A549 (cell line): ENCODE measurements at regions not wholly inside any gene's neighbourhood (a gene's known extent, or its start where the extent isn't known, plus 50 kb on each side); places are given as distances from the start of the nearest gene placed in this dataset.

Experiments used
- ATAC-seq, 2 experiments: fragments of 200-7000 bp in 1 of 2; fragments of >200 bp in 1 of 2; cut with Nextera tagmentation in 1 of 2; cut with Tn5 transposase in 1 of 2; 3 replicates each; pipeline versions ENCODE4 v1.8.0 to v1.9.1; 2018 to 2020; ENCODE audit warnings: mild to moderate bottlenecking in 1 of 2, moderate library complexity in 1 of 2
- CTCF ChIA-PET: fragments of 300-600 bp; sonication (Branson Sonifier 250); formaldehyde crosslinking; extraction: SDS; loops from one replicate; lab custom pipeline; 2021; ENCODE audit warnings: antibody characterized with exemption, inconsistent platforms; lab: Yijun Ruan, JAX
- POLR2A ChIA-PET: fragments of 350-600 bp; formaldehyde crosslinking; extraction: SDS; loops from one replicate; lab custom pipeline; 2021; ENCODE audit warnings: antibody characterized with exemption, inconsistent platforms; lab: Yijun Ruan, JAX
- DNase-seq, 2 experiments: peaks; one replicate each; pipeline versions ENCODE4 v3.0.0 to v3.0.0-alpha.2; 2011 to 2016; ENCODE audit warnings: low read depth in 1 of 2, low spot score in 1 of 2
- FAIRE-seq: peaks from 2 replicates; lab custom pipeline; 2011; peaks lifted over from hg19 to GRCh38; lab: Jason Lieb, UNC
- H3K27ac ChIP-seq, 2 experiments: fragments of >200 bp; sonication (Bioruptor Twin); formaldehyde crosslinking; 3 replicates each; pipeline ENCODE4 v1.5.1; 2016 to 2017
- H3K4me1 ChIP-seq: fragments of >200 bp; sonication (Bioruptor Twin); formaldehyde crosslinking; 3 replicates; pipeline ENCODE4 v1.6.1; 2016
- H3K4me2 ChIP-seq: fragments of >200 bp; sonication (Bioruptor Twin); formaldehyde crosslinking; 3 replicates; pipeline ENCODE4 v1.6.1; 2016
- H3K4me3 ChIP-seq: fragments of >200 bp; sonication (Bioruptor Twin); formaldehyde crosslinking; 3 replicates; pipeline ENCODE4 v1.5.1; 2016
- H3K9me3 ChIP-seq: fragments of >200 bp; sonication (Bioruptor Twin); formaldehyde crosslinking; 3 replicates; pipeline ENCODE4 v1.6.1; 2016
- CEBPB ChIP-seq, 2 experiments: fragments of >200 bp in 1 of 2; sonication (Bioruptor Twin) in 1 of 2; formaldehyde crosslinking in 1 of 2; IDR thresholded peaks; 2 replicates each; pipeline ENCODE4 v1.6.1; 2012 to 2016
- EHMT2 ChIP-seq: fragments of 200-600 bp; sonication (generic); IDR thresholded peaks from 2 replicates; pipeline ENCODE4 v1.6.1; 2016; ENCODE audit warnings: antibody characterized with exemption, low read depth, mild to moderate bottlenecking, moderate library complexity
- EP300 ChIP-seq, 2 experiments: fragments of >200 bp; sonication (Bioruptor Twin); formaldehyde crosslinking; IDR thresholded peaks; 2 replicates in 1 of 2; 3 replicates in 1 of 2; pipeline ENCODE4 v1.6.1; 2016 to 2017
- ESRRA ChIP-seq: fragments of 150-350 bp; IDR thresholded peaks from 2 replicates; pipeline ENCODE4 v1.6.1; 2014; ENCODE audit warnings: mild to moderate bottlenecking, low read length, borderline replicate concordance
- FOSB ChIP-seq: fragments of 250-450 bp; sonication (Bioruptor Pico); IDR thresholded peaks from 2 replicates; pipeline ENCODE4 v1.5.0; 2020; ENCODE audit warnings: mild to moderate bottlenecking, moderate library complexity
- FOSL2 ChIP-seq, 2 experiments: fragments of 450-650 bp in 1 of 2; fragments of >200 bp in 1 of 2; sonication (Bioruptor Twin) in 1 of 2; formaldehyde crosslinking; IDR thresholded peaks; 2 replicates each; pipeline versions ENCODE4 v1.5.0 to v1.6.1; 2016 to 2020; ENCODE audit warnings: mild to moderate bottlenecking in 1 of 2, moderate library complexity in 1 of 2
- HDAC2 ChIP-seq: fragments of 200-600 bp; sonication (generic); IDR thresholded peaks from 2 replicates; pipeline ENCODE4 v1.6.1; 2016
- HEYL ChIP-seq: fragments of 250-450 bp; sonication (Bioruptor Pico); IDR thresholded peaks from 2 replicates; pipeline ENCODE4 v1.8.0; 2021; ENCODE audit warnings: mild to moderate bottlenecking, moderate library complexity
- KDM1A ChIP-seq: fragments of 200-600 bp; sonication (generic); IDR thresholded peaks from 2 replicates; pipeline ENCODE4 v1.6.1; 2016; ENCODE audit warnings: low read depth, mild to moderate bottlenecking
- MAZ ChIP-seq: fragments of 150-350 bp; IDR thresholded peaks from 2 replicates; pipeline ENCODE4 v1.6.1; 2014; ENCODE audit warnings: antibody characterized with exemption, low read depth, low read length, borderline replicate concordance
- NPAS2 ChIP-seq: fragments of 250-450 bp; sonication (Bioruptor Pico); IDR thresholded peaks from 2 replicates; pipeline ENCODE4 v1.8.0; 2022; ENCODE audit warnings: mild to moderate bottlenecking, moderate library complexity, borderline replicate concordance
- POLR2A ChIP-seq: IDR thresholded peaks from 2 replicates; pipeline ENCODE4 v1.6.1; 2012; ENCODE audit warnings: mild to moderate bottlenecking, low read length
- RAD21 ChIP-seq, 2 experiments: fragments of >200 bp in 1 of 2; sonication (Bioruptor Twin) in 1 of 2; formaldehyde crosslinking in 1 of 2; IDR thresholded peaks in 1 of 2; conservative IDR thresholded peaks in 1 of 2; 2 replicates in 1 of 2; 3 replicates in 1 of 2; pipeline ENCODE4 v1.6.1; 2012 to 2018; ENCODE audit warnings: inconsistent platforms in 1 of 2
- RCOR1 ChIP-seq: fragments of 150-350 bp; IDR thresholded peaks from 2 replicates; pipeline ENCODE4 v1.6.1; 2014; ENCODE audit warnings: antibody characterized with exemption, low read length, low read depth
- RFX5 ChIP-seq: fragments of 450-650 bp; IDR thresholded peaks from 2 replicates; pipeline ENCODE4 v1.7.1; 2014; ENCODE audit warnings: antibody characterized with exemption, mild to moderate bottlenecking, moderate library complexity
- SMC3 ChIP-seq: fragments of >200 bp; sonication (Bioruptor Twin); formaldehyde crosslinking; IDR thresholded peaks from 3 replicates; pipeline ENCODE4 v1.6.1; 2018; ENCODE audit warnings: inconsistent platforms
- SREBF2 ChIP-seq: fragments of 450-650 bp; IDR thresholded peaks from 2 replicates; pipeline ENCODE4 v1.6.1; 2014; ENCODE audit warnings: mild to moderate bottlenecking, moderate library complexity
- ZC3H11A ChIP-seq: fragments of 450-650 bp; IDR thresholded peaks from 2 replicates; pipeline ENCODE4 v1.6.1; 2014; ENCODE audit warnings: antibody characterized with exemption, mild to moderate bottlenecking
- ZNF302 ChIP-seq: fragments of 250-450 bp; sonication (Bioruptor Pico); IDR thresholded peaks from 2 replicates; pipeline ENCODE4 v1.9.0; 2021; ENCODE audit warnings: inconsistent platforms, mild to moderate bottlenecking, moderate library complexity
- ZSCAN20 ChIP-seq: fragments of 250-450 bp; sonication (Bioruptor Pico); IDR thresholded peaks from 2 replicates; pipeline ENCODE4 v1.8.0; 2022; ENCODE audit warnings: mild to moderate bottlenecking, moderate library complexity
- WGBS: methylation state at CpG from one replicate; pipeline ENCODE4 v1.1.6; 2017; ENCODE audit errors: missing lambda C conversion rate; 5-methylcytosine and 5-hydroxymethylcytosine counted together
- TF ChIP-seq, protein P1 (sequence below): fragments of 450-650 bp; IDR thresholded peaks from 2 replicates; pipeline ENCODE4 v1.6.1; 2014; ENCODE audit warnings: antibody characterized with exemption
- TF ChIP-seq, protein P2 (sequence below): fragments of 250-450 bp; sonication (Bioruptor Pico); IDR thresholded peaks from 2 replicates; pipeline ENCODE4 v1.5.0; 2020; ENCODE audit warnings: low read depth, mild to moderate bottlenecking, moderate library complexity
- TF ChIP-seq, protein P3 (sequence below): IDR thresholded peaks from 2 replicates; pipeline ENCODE4 v1.6.1; 2012; ENCODE audit warnings: low read depth, borderline replicate concordance
- TF ChIP-seq, protein P4 (sequence below): IDR thresholded peaks from 2 replicates; pipeline ENCODE4 v1.6.1; 2012
- TF ChIP-seq, protein P5 (sequence below): fragments of 250-450 bp; sonication (Bioruptor Pico); IDR thresholded peaks from 2 replicates; pipeline ENCODE4 v1.5.0; 2021; ENCODE audit warnings: mild to moderate bottlenecking, moderate library complexity, borderline replicate concordance

DNA sequence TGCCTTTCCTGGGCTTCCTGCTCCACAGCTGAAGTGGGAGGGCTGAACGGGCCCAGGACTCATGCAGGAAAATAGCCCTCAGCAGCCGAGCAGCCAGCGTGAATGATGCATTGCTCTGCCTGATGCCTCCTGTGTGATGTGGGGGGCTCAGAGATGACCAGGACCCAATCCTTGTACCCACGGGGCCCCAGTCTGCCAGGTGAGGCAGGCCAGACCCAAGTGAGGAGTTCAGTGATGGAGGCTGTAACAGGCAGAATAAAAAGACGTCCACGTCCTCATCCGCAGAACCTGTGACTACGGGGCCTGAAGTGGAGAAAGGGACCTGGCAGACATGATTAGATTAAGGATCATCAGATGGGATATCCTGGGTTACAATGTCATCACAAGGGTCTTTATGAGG, 194.9 kb upstream of the HDAC4 start:
- TF ChIP-seq, protein P1, sequence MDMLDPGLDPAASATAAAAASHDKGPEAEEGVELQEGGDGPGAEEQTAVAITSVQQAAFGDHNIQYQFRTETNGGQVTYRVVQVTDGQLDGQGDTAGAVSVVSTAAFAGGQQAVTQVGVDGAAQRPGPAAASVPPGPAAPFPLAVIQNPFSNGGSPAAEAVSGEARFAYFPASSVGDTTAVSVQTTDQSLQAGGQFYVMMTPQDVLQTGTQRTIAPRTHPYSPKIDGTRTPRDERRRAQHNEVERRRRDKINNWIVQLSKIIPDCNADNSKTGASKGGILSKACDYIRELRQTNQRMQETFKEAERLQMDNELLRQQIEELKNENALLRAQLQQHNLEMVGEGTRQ = no peak
- TF ChIP-seq FOSL2 (IDR thresholded peaks at IDR 0.05) (no peak), FOSL2 (CRISPR knock-in tag; IDR thresholded peaks at IDR 0.05) (no peak), POLR2A (no peak)
- Histone ChIP-seq H3K9me3 (0 out of 3 replicates have a peak, but pooled peaks cover 4% of the 10 kb centered on the region), H3K27ac (no peak overlapping the region), H3K4me1 (no peaks in the 10 kb centered on the region), H3K4me3 (no peak overlapping the region), H3K4me2 (no peak overlapping the region)
- DNase-seq = no peak
- no peak for ATAC-seq
- POLR2A ChIA-PET = no interaction called here
- FAIRE-seq = no peak
- CTCF ChIA-PET = no interaction called here
- 51% methylated on average over 5 of the region's 8 CpGs for WGBS

DNA sequence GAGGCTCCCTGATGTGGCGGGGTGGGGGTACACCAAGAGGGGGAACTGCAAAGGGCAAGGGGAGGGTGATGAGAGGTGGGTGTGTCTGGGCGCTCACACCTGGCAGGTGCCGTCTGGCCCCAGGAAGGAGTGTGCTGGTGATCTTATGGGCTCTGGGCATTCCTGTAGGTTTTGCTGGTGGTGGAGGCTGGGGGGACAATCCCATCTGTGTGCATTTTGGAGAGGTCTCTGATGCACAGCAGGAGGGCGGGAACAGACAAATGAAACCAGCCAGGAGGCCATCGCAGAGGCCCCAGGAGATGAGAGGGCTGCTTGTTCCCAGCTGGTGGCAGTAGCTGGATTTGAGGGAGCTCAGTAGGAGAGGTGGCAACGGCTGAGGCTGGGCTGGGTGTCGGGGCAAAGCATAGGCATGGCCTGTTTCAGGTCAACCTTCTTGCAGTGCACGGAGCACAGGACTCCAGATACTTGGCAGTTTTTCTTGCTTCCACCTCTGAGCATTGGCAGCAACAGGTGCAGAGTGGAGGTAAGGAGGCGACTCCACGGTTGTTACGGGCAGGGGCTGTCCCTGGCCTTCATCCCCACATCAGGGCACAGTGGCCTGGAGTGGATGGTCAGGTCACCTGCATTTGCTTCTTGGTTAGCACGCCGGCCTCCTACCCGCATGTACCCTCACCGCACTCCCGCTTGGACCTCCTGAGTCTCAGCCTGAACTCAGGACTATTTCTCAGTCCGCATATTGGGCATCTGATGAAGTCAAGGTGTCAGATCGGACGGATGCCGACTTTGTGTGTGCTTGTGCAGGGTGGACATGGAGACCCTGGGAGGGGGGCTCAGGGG, 194.2 kb upstream of the HDAC4 start:
- 0 out of 3 replicates have a peak, but pooled peaks cover 4% of the 10 kb centered on the region for H3K9me3 ChIP-seq
- FAIRE-seq = no peak
- H3K4me1 ChIP-seq = no peaks in the 10 kb centered on the region
- WGBS = 74% methylated on average over 19 of the region's 20 CpGs
- H3K27ac ChIP-seq = no peak overlapping the region
- DNase-seq = no peak
- POLR2A ChIA-PET = no interaction called here
- TF ChIP-seq NPAS2 (CRISPR knock-in tag) (no peak), ZC3H11A (no peak), HEYL (CRISPR knock-in tag) (no peak), FOSB (CRISPR knock-in tag) (no peak), MAZ (no peak), RCOR1 (no peak), HDAC2 (no peak), SREBF2 (no peak), RAD21 (conservative IDR thresholded peaks at IDR 0.05 in 1 of 2, IDR thresholded peaks at IDR 0.05 in 1 of 2) (no peak), ESRRA (no peak), ZSCAN20 (CRISPR knock-in tag) (no peak), KDM1A (no peak), EHMT2 (no peak), EP300 (IDR thresholded peaks at IDR 0.05) (no peak), RFX5 (no peak)
- TF ChIP-seq, protein P2, sequence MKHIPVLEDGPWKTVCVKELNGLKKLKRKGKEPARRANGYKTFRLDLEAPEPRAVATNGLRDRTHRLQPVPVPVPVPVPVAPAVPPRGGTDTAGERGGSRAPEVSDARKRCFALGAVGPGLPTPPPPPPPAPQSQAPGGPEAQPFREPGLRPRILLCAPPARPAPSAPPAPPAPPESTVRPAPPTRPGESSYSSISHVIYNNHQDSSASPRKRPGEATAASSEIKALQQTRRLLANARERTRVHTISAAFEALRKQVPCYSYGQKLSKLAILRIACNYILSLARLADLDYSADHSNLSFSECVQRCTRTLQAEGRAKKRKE = no peak
- TF ChIP-seq, protein P3, sequence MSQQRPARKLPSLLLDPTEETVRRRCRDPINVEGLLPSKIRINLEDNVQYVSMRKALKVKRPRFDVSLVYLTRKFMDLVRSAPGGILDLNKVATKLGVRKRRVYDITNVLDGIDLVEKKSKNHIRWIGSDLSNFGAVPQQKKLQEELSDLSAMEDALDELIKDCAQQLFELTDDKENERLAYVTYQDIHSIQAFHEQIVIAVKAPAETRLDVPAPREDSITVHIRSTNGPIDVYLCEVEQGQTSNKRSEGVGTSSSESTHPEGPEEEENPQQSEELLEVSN = no peak
- TF ChIP-seq, all 56 proteins: peak for 0
- no peak for ATAC-seq
- CTCF ChIA-PET = no interaction called here
- Histone ChIP-seq H3K4me2 (no peak overlapping the region), H3K4me3 (no peak overlapping the region)

DNA sequence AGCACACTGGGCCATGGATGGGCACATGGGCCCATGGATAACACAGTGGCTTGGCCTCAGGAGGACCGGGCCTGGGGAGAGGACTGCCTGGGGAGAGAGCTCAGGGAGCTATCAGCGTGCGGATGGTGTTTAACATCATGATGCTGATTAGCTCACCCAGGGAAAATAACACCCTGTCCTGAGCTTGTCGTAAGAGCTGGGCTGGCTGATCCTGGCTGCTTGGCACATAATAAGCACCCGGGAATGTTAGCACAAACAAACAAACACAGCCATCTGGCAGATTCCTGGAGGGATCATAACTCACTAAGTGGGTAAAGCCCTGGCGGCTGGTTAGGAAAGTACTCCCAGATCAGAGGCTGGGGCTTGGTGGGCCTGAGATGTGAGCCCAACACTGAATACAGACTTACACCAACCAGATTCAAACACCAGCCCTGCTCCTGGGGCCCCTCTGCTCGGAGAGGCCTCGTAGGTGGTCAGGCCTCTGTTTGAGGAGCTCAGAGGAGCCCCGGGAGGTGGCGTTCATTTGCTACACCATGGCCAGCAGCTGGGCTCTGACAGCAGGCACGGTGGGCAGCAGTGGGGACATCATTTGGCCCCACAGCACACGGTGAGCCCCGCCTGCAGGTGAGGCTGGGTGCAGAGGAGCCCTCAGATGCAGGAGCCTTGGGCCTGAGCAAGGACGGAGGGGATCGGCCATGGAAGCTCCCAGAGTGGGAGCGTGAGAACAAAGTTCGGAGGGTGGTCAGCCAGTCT, 193.4 kb upstream of the HDAC4 start:
- no peak overlapping the region for H3K27ac ChIP-seq
- FAIRE-seq (no peak), ATAC-seq (no peak)
- no peak overlapping the region for H3K4me2 ChIP-seq
- H3K4me3 ChIP-seq = no peak overlapping the region
- POLR2A ChIA-PET = no interaction called here
- 0 out of 3 replicates have a peak, but pooled peaks cover 4% of the 10 kb centered on the region for H3K9me3 ChIP-seq
- H3K4me1 ChIP-seq = no peaks in the 10 kb centered on the region
- TF ChIP-seq, protein P4, sequence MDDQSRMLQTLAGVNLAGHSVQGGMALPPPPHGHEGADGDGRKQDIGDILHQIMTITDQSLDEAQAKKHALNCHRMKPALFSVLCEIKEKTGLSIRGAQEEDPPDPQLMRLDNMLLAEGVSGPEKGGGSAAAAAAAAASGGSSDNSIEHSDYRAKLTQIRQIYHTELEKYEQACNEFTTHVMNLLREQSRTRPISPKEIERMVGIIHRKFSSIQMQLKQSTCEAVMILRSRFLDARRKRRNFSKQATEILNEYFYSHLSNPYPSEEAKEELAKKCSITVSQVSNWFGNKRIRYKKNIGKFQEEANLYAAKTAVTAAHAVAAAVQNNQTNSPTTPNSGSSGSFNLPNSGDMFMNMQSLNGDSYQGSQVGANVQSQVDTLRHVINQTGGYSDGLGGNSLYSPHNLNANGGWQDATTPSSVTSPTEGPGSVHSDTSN = no peak
- TF ChIP-seq ZNF302 (CRISPR knock-in tag) (no peak), CEBPB (IDR thresholded peaks at IDR 0.05) (no peak), SMC3 (no peak)
- TF ChIP-seq, protein P5, sequence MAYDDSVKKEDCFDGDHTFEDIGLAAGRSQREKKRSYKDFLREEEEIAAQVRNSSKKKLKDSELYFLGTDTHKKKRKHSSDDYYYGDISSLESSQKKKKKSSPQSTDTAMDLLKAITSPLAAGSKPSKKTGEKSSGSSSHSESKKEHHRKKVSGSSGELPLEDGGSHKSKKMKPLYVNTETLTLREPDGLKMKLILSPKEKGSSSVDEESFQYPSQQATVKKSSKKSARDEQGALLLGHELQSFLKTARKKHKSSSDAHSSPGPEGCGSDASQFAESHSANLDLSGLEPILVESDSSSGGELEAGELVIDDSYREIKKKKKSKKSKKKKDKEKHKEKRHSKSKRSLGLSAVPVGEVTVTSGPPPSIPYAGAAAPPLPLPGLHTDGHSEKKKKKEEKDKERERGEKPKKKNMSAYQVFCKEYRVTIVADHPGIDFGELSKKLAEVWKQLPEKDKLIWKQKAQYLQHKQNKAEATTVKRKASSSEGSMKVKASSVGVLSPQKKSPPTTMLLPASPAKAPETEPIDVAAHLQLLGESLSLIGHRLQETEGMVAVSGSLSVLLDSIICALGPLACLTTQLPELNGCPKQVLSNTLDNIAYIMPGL (CRISPR knock-in tag) = no peak
- TF ChIP-seq, all 56 proteins: peak for 0
- CTCF ChIA-PET = no interaction called here
- DNase-seq = no peak
- WGBS = 54% methylated on average over 14 of the region's 17 CpGs
